GM20000 (cell line): ENCODE measurements at regions not wholly inside any gene's neighbourhood (a gene's known extent, or its start where the extent isn't known, plus 50 kb on each side); places are given as distances from the start of the nearest gene placed in this dataset.

Source experiments
- DNase-seq: peaks from one replicate; pipeline ENCODE4 v3.0.0; 2012; ENCODE audit warnings: low spot score
- TF ChIP-seq, protein P1 (sequence below): IDR thresholded peaks from 2 replicates; pipeline ENCODE4 v1.5.1; 2012; ENCODE audit warnings: mild to moderate bottlenecking, control low read depth; ENCODE audit errors: extremely low read depth, missing control alignments

DNA sequence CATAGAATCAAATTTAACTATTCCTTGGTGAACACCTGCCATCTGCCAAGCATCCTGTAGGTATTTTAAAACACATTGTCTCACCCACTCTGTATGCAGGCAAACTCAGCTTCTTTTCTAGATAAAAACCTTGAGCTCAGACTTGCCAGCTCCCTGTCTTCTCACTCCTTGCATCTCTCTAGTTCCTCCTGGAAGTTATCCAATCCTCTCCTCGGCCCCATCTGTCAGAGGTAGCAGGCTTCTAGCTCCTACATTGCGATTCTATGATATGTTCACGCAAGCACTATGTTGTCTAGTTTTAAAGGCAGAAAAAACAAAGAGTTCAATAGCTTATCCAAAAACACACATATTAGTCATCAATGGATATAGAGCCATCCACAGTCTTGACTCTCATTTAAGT lies 67.0 kb upstream of the APCDD1 start:
- no peak for DNase-seq
- TF ChIP-seq, protein P1, sequence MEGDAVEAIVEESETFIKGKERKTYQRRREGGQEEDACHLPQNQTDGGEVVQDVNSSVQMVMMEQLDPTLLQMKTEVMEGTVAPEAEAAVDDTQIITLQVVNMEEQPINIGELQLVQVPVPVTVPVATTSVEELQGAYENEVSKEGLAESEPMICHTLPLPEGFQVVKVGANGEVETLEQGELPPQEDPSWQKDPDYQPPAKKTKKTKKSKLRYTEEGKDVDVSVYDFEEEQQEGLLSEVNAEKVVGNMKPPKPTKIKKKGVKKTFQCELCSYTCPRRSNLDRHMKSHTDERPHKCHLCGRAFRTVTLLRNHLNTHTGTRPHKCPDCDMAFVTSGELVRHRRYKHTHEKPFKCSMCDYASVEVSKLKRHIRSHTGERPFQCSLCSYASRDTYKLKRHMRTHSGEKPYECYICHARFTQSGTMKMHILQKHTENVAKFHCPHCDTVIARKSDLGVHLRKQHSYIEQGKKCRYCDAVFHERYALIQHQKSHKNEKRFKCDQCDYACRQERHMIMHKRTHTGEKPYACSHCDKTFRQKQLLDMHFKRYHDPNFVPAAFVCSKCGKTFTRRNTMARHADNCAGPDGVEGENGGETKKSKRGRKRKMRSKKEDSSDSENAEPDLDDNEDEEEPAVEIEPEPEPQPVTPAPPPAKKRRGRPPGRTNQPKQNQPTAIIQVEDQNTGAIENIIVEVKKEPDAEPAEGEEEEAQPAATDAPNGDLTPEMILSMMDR: no peak

DNA sequence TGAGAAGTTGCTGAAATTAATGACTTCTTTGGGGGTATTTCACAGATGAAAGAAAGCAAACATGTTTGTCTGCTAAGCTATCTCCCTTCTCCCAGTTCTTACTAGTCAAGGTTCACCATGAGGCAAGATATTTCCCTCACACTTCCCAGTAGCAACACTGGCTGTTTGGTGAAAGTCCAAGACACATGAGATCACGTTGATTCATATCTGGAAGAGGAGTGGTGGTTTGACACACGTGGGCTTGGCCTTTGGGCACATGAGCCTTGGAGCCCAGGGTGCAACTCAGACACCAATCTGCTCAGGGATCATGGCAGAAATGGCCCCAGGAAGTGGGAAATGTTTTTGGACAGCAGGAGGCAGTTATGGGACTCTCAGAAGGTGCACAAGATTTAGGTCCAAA lies 66.1 kb upstream of the APCDD1 start:
- no peak for DNase-seq
- TF ChIP-seq, protein P1: no peak

DNA sequence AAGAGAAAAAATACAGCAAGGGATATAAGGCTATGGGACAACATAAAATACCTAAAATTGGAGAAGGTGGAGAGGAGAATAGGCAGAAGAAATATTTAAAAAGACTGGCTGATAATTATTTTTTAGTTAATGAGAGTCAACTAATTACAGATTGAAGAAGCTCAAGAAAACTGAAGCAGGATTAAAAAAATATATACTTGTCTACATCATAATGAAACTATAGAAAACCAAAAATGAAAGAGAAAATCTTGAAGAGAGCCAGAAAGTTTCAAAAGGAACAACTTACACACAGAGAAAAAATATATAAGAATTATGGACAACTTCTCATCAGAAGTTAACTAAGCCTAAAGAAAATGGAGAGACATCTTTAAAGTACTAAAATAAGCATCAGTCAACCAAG lies 62.9 kb upstream of the APCDD1 start:
- peak; percentile 44 for DNase-seq
- TF ChIP-seq, protein P1: no peak

DNA sequence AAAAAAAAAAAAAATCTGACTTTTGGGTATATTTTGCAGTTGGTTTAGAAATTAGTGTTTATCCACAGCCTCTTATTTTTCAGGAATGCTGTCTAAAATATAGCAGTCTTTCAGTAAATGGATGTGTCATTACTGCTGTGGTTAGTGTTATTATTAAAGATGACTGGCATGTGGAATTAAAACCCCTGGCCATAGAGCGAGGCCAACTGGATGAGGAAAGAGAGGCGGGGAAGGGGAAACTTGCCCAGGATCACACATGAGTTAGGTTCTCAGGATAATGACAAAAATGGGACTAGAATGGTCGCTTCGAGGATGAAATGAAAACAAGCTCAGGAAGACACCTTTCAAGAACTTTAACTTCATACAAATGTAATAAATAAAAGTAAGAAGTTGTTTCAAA lies 57.4 kb upstream of the APCDD1 start:
- no peak for DNase-seq
- TF ChIP-seq, protein P1: no peak

DNA sequence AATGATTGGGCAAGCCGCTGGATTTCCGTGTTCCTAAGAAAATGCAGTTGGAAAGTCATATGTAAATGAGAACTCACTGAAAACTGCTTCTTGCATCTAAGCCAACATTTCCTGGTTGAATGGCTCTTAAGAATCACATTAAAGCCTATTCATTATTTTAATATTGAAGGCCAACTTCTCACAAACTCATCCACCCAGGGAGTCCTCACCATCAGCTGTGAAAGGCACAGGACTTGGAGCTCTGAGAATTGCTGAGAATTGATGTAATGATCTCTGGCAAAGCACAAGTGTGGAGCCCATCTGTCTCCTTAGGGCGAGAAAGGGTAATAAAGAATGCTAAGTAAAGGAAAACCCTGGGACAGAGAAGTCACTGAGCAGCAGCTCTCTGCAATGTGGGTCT lies 55.9 kb upstream of the APCDD1 start:
- no peak for DNase-seq
- TF ChIP-seq, protein P1: no peak

DNA sequence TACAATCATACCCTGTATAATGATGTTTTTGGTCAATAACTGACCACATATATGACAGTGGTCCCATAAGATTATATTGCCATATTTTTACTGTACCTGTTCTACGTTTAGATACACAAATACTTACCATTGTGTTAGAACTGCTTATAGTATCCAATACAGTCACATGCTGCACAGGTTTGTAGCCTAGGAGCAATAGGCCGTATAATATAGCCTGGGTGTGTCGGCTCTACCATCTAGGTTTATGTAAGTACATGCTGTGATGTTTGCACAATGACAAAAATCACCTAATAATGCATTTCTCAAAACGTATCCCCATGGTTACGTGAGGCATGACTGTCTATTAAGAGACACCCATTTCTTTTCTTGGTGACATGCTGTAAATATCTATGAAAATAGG lies 55.0 kb upstream of the APCDD1 start:
- DNase-seq: no peak
- TF ChIP-seq, protein P1: no peak

DNA sequence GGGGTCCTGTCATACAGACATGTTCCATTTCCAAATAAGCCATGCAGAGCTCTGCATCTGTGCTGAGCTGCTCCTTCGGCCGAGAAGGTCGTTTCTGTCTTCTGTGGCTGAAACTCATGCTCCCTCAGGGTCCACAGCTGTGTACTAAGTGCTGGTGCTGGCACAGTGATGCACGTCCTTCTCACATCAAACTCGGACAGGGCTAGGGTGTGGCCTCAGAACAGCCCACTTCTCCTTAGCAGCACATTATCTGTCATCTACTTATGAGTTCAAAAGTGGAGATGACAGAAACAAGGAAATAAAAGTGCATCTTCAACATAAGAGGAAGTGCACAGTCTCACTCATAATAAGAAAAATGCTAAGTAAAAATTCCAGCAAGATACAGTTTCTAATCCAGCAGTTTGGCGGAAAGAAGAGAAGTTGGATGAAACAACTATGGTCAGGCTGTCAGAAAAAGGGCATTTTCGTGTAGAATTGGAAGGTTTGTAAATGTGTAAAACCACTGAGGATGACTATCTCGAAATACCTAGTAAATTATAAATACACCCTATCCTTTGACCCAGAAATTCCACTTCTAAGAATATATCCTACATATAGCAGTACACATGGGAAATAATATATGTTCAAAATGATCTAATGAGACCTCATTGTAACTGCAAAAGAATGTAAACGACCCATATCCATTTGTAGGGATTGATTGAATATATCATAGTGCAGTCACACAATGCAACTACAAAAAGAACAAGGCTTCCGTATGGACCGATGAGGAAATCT lies 53.7 kb upstream of the APCDD1 start:
- TF ChIP-seq, protein P1: no peak
- DNase-seq: no peak
